Rectal smooth muscle tissue (tissue), 1 donor: ENCODE measurements at regions not wholly inside any gene's neighbourhood (a gene's known extent, or its start where the extent isn't known, plus 50 kb on each side); places are given as distances from the start of the nearest gene placed in this dataset.

Experiments used
- H3K27ac ChIP-seq: one replicate; pipeline ENCODE4 v1.7.0; 2013; ENCODE audit warnings: low read depth, low read length, inconsistent platforms
- H3K27me3 ChIP-seq: one replicate; pipeline ENCODE4 v1.7.0; 2013; ENCODE audit warnings: low read length; ENCODE audit not compliant: control insufficient read depth, insufficient read depth
- H3K36me3 ChIP-seq: one replicate; pipeline ENCODE4 v1.7.0; 2013; ENCODE audit warnings: low read length; ENCODE audit not compliant: control insufficient read depth, insufficient read depth
- H3K4me1 ChIP-seq: one replicate; pipeline ENCODE4 v1.7.0; 2013; ENCODE audit warnings: low read length; ENCODE audit not compliant: control insufficient read depth, insufficient read depth
- H3K4me3 ChIP-seq: one replicate; pipeline ENCODE4 v1.7.0; 2013; ENCODE audit warnings: low read length
- H3K9ac ChIP-seq: one replicate; pipeline ENCODE4 v1.7.0; 2013; ENCODE audit warnings: low read length

DNA sequence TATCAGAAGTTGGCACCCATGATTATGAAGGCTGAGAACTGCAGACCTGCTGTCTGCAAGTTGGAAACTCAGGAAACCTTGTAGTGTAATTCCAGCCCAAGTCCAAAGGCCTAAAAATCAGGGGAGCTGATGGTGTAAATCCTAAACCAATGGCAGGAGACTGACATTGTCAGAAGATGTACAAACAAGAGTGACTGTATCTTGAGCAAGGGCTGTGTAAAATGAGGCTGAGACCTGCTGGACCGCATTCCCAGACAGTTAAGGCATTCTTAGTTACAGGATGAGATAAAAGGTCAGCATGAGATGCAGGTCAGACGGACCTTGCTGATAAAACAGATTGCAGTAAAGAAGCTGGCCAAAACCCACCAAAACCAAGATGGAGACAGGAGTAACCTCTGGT is 147.7 kb downstream of the COG6 start:
- Histone ChIP-seq H3K9ac (no peak overlapping the region), H3K27me3 (no peaks in the 10 kb centered on the region), H3K4me1 (no peaks in the 10 kb centered on the region), H3K36me3 (no peaks in the 10 kb centered on the region), H3K4me3 (no peak overlapping the region), H3K27ac (no peak overlapping the region)

DNA sequence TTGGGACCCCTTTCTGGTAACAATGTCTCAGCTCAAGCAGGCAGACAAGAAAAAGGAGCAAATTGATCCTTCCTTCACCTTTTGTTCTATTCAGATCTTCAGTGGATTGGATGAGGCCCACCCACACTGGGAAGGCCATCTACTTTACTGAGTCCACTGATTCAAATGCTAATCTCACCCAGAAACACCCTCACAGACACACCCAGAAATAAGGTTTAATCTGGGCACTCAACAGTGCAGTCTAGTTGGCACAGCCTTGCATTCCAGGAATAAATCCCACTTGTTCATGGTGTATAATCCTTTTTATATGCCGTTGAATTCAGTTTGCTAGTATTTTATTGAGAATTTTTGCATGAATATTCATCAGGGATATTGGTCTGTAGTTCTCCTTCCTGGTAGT is 148.4 kb downstream of the COG6 start:
- Histone ChIP-seq H3K27me3 (no peaks in the 10 kb centered on the region), H3K36me3 (no peaks in the 10 kb centered on the region), H3K27ac (no peak overlapping the region), H3K4me3 (no peak overlapping the region), H3K4me1 (no peaks in the 10 kb centered on the region), H3K9ac (no peak overlapping the region)

DNA sequence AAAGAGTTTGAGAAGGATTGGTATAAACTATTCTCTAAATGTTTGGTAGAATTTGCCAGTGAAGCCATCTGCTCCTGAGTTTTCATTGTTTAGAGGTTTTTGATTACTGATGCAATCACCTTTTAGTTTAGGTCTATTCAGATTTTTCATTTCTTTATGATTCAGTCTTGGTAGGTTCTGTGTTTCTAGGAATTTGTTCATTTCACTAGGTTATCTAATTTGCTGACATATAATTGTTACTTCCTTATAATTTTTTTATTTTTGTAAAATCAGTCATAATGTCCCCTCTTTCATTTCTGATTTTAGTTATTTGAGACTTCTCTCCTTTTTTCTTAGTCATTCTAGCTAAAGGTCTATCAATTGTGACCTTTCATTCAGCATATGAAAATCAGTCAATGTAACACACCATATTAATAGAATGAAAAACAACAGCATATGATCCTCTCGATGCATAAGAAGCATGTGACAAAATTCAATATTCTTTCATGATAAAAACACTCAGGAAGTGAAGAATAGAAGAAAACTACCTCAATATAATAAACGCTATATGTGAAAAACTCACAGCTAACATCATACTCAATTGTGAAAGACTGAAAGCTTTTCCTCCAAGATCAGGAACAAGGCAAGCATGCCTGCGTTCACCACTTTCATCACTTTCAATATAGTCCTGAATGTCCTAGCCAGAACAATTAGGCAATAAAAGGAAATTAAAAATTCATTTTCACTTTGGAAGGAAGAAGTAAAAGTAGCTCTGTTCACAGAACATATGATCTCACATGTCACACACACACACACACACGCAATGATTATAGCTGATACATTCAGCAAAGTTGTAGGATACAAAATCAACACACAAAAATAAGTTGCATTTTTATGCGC is 149.1 kb downstream of the COG6 start:
- Histone ChIP-seq H3K27me3 (no peaks in the 10 kb centered on the region), H3K4me3 (no peak overlapping the region), H3K36me3 (no peaks in the 10 kb centered on the region), H3K9ac (no peak overlapping the region), H3K4me1 (no peaks in the 10 kb centered on the region), H3K27ac (no peak overlapping the region)

DNA sequence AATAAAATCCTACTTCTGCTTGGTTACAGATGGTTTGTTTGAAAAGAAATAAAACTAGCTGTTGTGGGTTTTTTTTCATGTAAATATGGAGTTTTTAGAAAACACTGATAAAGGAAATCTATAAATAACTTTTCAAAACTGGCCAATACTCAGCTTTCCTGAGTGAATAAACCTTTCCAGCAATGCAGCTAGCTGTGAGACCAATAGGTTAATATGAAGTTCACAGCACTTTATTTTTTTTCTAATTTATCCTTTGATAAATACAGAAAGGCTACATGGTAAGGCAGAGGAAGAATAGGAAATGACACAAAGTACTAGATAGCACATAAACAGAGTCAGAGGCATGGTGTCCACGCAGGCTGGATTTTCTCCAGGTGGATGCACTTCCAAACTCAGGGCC is 154.0 kb downstream of the COG6 start:
- Histone ChIP-seq H3K4me1 (no peaks in the 10 kb centered on the region), H3K9ac (no peak overlapping the region), H3K4me3 (no peak overlapping the region), H3K27ac (no peak overlapping the region), H3K27me3 (no peaks in the 10 kb centered on the region), H3K36me3 (no peaks in the 10 kb centered on the region)

DNA sequence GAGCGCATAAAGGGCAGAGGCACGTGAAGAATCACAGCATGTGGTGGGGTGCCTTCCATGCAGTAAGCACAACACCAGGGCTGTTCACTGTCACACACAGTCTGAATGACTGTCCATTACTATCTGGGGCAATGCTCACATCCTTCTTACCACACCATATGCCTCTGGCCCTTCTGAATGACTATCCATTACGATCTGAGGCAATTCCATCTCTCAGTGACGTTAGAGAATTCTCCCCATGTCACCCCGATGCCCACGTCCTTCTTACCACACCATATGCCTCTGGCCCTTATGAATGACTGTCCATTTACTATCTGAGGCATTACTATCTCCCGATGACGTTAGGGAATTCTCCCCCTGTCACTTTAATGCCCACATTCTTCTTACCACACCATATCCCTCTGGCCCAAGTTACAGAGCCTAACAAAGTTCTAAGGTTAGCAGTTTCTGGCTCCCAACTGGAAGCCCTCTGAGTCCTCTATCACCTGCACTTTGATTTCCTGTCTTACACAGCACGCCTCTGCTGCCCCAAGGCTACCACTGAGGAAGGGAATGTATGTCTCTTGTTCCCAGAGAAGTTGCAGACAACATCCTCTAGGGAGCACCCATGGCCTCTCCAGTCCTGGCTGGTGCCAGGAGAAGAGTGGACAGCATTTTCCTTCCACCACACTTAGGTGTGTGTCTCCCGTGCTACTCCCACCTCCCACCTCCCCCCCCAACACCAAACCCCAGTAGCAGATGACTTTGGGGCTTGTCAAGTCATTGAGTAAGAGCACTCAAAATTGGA is 154.8 kb downstream of the COG6 start:
- no peaks in the 10 kb centered on the region for H3K27me3 ChIP-seq
- H3K9ac ChIP-seq: no peak overlapping the region
- H3K27ac ChIP-seq: no peak overlapping the region
- H3K4me3 ChIP-seq: no peak overlapping the region
- no peaks in the 10 kb centered on the region for H3K36me3 ChIP-seq
- H3K4me1 ChIP-seq: no peaks in the 10 kb centered on the region

DNA sequence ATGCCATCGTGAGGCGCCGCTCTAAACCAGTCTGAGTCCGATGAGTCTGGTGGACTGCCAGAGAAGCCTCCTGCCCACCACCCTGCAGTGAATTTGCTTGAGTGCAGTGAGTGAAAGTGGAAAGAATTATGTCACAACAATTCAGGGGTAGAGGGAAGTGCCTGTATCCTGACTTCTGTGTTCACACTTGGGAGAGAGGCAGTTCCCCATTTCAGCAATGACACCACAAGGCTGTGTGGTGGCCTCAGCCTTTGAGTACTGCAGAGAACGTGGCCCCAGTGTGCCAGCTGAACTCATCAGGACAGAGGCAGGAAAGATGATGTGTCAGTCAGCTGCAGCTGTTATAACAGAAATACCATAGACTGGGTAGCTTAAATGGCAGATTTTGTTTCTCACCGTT is 155.6 kb downstream of the COG6 start:
- Histone ChIP-seq H3K4me3 (no peak overlapping the region), H3K27me3 (no peaks in the 10 kb centered on the region), H3K9ac (no peak overlapping the region), H3K4me1 (no peaks in the 10 kb centered on the region), H3K27ac (no peak overlapping the region), H3K36me3 (no peaks in the 10 kb centered on the region)

DNA sequence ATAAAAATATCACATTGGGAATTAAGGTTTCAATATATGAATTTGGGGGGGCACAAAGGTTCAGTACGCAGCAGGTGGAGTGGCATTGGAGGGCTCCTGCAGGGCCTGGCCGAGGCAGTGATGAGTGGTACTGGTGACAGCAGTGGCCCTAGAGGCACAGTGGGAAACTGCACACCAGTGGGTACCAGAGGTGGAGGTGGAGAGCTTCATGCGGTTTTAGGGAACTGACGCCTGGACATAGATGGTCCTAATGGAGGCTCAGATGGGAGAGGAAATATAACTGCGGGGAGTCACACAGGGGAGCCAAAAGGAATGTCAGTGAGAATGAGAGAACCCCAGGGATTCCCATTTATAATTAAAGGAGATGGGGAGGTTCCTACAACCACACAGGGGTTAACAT is 156.2 kb downstream of the COG6 start:
- Histone ChIP-seq H3K36me3 (no peaks in the 10 kb centered on the region), H3K27me3 (no peaks in the 10 kb centered on the region), H3K4me1 (no peaks in the 10 kb centered on the region), H3K4me3 (no peak overlapping the region), H3K9ac (no peak overlapping the region), H3K27ac (no peak overlapping the region)

DNA sequence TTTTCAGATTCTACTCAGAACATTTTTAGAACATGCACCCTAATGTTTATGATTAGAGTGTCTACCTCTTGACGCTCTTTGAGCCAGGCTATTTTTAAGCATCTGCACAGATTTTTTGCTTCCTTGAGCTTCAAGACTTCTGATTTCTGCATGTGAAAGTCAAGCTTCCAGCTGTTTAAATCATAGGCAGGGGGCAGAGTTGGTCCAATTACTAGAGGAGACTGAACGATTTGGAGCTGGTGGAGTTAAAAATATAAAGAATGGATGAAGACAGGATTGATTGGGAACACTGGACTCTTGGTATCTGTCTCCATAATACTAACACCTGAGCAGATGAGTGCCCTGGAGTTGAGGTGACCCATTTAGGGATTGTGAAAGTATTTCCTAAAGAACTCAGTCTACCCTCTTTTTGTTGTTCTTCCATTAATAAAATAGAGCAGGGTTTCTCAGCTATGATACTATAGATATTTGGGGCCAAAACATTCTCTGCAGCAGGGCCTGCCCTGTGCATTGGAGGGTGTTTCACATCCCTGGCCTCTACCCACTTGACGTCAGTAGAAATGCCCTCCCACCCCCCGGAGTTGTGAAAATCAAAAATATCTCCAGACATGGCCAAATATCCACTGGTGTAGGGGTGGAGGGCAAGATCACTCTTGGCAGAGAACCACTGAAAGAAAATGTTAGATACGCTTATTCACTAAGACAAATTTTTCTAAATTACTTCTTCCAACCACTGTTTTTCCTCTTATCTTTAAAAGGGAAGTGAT is 160.1 kb downstream of the COG6 start:
- Histone ChIP-seq H3K4me1 (no peaks in the 10 kb centered on the region), H3K27me3 (no peaks in the 10 kb centered on the region)

DNA sequence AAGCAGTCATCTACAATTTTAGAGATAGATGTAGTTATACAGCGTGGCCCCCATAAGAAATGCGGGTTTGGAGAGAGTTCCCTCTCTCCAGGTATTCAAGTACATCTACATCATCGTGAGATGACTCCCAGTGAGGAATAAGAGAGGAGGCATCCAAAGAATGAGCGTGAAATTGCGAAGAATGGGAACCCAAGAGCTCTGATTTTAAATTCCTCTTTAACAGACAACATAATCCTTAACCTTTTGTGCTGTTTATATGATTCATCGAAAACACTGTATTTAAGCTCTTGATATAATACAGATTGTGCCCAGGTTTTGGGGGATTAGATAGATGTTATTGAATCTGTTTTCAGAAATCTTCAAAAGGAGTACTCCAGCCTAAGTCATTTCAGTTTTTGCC is 161.5 kb downstream of the COG6 start:
- H3K4me1 ChIP-seq: no peaks in the 10 kb centered on the region
- no peak overlapping the region for H3K4me3 ChIP-seq
- H3K36me3 ChIP-seq: no peaks in the 10 kb centered on the region
- H3K27ac ChIP-seq: no peak overlapping the region
- no peak overlapping the region for H3K9ac ChIP-seq
- no peaks in the 10 kb centered on the region for H3K27me3 ChIP-seq

More for the DNA sequence above, 160.1 kb downstream of the COG6 start:
- no peaks in the 10 kb centered on the region for H3K36me3 ChIP-seq
- no peak overlapping the region for H3K4me3 ChIP-seq
- no peak overlapping the region for H3K27ac ChIP-seq
- H3K9ac ChIP-seq: no peak overlapping the region

DNA sequence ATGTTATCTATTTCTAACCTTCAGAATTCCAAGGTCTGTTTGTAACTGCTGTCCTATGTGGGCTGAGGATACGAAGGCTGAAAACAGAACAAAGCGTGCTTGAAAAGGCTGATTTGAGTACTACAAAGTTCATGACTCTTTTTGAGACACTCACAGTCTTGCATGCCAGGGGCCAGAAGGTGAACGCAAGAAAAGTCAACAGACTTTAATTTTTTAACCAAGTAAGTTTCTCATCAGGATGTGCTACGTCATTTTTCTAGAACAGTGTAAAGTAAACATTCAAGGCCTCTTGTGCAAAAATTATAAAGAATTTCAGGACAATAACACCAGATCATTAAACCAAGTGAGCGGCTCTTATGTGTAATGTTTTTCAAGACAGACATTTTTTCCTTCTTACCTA is 163.5 kb downstream of the COG6 start:
- Histone ChIP-seq H3K27ac (no peak overlapping the region), H3K9ac (no peak overlapping the region), H3K4me1 (no peaks in the 10 kb centered on the region), H3K27me3 (no peaks in the 10 kb centered on the region), H3K4me3 (no peak overlapping the region), H3K36me3 (no peaks in the 10 kb centered on the region)

DNA sequence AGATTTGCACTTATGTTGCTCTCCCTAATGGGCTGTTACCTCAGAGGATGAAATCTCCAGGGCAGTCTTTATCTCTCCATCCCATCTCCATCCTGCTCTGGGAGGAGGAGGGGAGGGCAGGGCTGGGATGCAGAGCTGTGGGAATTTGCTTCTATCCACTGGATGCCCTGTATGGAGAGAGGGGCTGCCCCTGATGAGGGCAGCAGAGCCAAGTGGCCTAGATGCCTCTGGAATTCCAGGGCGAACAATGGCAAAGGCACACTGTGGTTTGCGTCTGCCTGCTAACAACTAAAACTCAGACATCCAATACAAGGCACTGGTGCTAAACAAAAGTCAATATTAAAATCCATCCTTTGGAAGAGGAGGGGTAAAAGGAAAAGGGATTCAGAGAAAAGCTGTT is 165.1 kb downstream of the COG6 start:
- no peak overlapping the region for H3K4me3 ChIP-seq
- no peak overlapping the region for H3K9ac ChIP-seq
- no peaks in the 10 kb centered on the region for H3K4me1 ChIP-seq
- H3K27ac ChIP-seq: no peak overlapping the region
- H3K27me3 ChIP-seq: no peaks in the 10 kb centered on the region
- no peaks in the 10 kb centered on the region for H3K36me3 ChIP-seq

DNA sequence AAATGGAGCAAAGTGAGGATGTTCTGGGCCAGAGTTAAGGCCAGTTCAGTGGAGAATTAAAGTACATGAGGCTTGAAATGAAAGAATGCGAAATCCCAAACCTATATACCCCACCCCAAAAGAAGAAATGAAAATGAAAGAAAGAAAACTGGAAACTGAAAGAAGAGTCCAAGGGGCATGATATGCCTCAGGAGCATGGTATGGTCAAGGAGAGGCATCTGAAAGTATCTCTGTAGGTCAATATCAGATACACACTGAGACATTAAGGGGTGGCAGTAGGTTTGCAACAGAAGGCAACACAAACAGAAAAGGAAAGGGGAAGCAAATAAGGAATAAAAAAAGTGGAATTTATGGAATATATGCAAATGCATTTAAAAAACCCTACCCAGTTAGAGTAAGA is 166.5 kb downstream of the COG6 start:
- Histone ChIP-seq H3K4me1 (no peaks in the 10 kb centered on the region), H3K4me3 (no peak overlapping the region), H3K36me3 (no peaks in the 10 kb centered on the region), H3K27me3 (no peaks in the 10 kb centered on the region), H3K27ac (no peak overlapping the region), H3K9ac (no peak overlapping the region)
